SK-N-SH (cell line): ENCODE measurements at regions not wholly inside any gene's neighbourhood (a gene's known extent, or its start where the extent isn't known, plus 50 kb on each side); places are given as distances from the start of the nearest gene placed in this dataset.

Experiments used
- CTCF ChIP-seq: fragments of 200-600 bp; sonication (generic); IDR thresholded peaks from 2 replicates; pipeline ENCODE4 v1.6.1; 2017; ENCODE audit warnings: antibody characterized with exemption, mild to moderate bottlenecking, moderate library complexity
- EP300 ChIP-seq, 2 experiments: IDR thresholded peaks; 2 replicates each; pipeline versions ENCODE4 v1.4.0 to v1.6.1; 2012; ENCODE audit warnings: borderline replicate concordance in 1 of 2, low read depth in 1 of 2, low read length in 1 of 2
- EZH2phosphoT487 ChIP-seq: fragments of 200-600 bp; sonication (generic); IDR thresholded peaks from 2 replicates; pipeline ENCODE4 v1.6.1; 2017; ENCODE audit warnings: low read depth, mixed run types, mild to moderate bottlenecking, antibody characterized with exemption, moderate library complexity, borderline replicate concordance
- FOSL2 ChIP-seq: IDR thresholded peaks from 2 replicates; pipeline ENCODE4 v1.4.0; 2012; ENCODE audit warnings: low read depth, mild to moderate bottlenecking, moderate library complexity, borderline replicate concordance
- FOXJ3 ChIP-seq: sonication (generic); formaldehyde crosslinking; IDR thresholded peaks from 2 replicates; pipeline ENCODE4 v1.5.1; 2020; ENCODE audit warnings: mild to moderate bottlenecking, missing genetic modification reagents
- FOXM1 ChIP-seq: IDR thresholded peaks from 2 replicates; pipeline ENCODE4 v1.4.0; 2012; ENCODE audit warnings: low read depth, mild to moderate bottlenecking
- GABPA ChIP-seq: IDR thresholded peaks from 2 replicates; pipeline ENCODE4 v1.4.0; 2012; ENCODE audit warnings: low read depth, mild to moderate bottlenecking
- JUND ChIP-seq: IDR thresholded peaks from 2 replicates; pipeline ENCODE4 v1.4.0; 2012
- MEF2A ChIP-seq: IDR thresholded peaks from 2 replicates; pipeline ENCODE4 v1.4.0; 2012; ENCODE audit warnings: low read depth, borderline replicate concordance
- MXI1 ChIP-seq: IDR thresholded peaks from 2 replicates; pipeline ENCODE4 v1.6.1; 2012; ENCODE audit warnings: mild to moderate bottlenecking, low read depth, low read length, improper control_type of control experiment
- NRF1 ChIP-seq: IDR thresholded peaks from 2 replicates; pipeline ENCODE4 v1.6.1; 2012; ENCODE audit warnings: low read depth, mild to moderate bottlenecking, low read length
- RAD21 ChIP-seq: IDR thresholded peaks from 2 replicates; pipeline ENCODE4 v1.6.1; 2012; ENCODE audit warnings: mild to moderate bottlenecking, low read length
- TCF12 ChIP-seq: IDR thresholded peaks from 2 replicates; pipeline ENCODE4 v1.4.0; 2012
- TEAD4 ChIP-seq: IDR thresholded peaks from 2 replicates; pipeline ENCODE4 v1.4.0; 2012; ENCODE audit warnings: mild to moderate bottlenecking, borderline replicate concordance; ENCODE audit not compliant: insufficient read depth
- YY1 ChIP-seq: IDR thresholded peaks from 2 replicates; pipeline ENCODE4 v1.4.0; 2012; ENCODE audit warnings: low read depth, mild to moderate bottlenecking
- TF ChIP-seq, protein P1 (sequence below): IDR thresholded peaks from 2 replicates; pipeline ENCODE4 v1.6.1; 2012; ENCODE audit warnings: mild to moderate bottlenecking, low read depth, low read length, moderate library complexity
- TF ChIP-seq, protein P2 (sequence below): IDR thresholded peaks from 2 replicates; pipeline ENCODE4 v1.4.0; 2012; ENCODE audit warnings: low read depth
- TF ChIP-seq, protein P3 (sequence below): IDR thresholded peaks from 2 replicates; pipeline ENCODE4 v1.4.0; 2012; ENCODE audit warnings: low read depth, borderline replicate concordance

- TF ChIP-seq EP300 (IDR thresholded peaks at IDR 0.05; ENCODE audit: borderline replicate concordance in 1 of 2, low read depth in 1 of 2, low read length in 1 of 2) (peak in 1 of 2 experiments; percentile 94; a peak in 2 of 4 replicates), JUND (no peak), CTCF (no peak), TCF12 (0 out of 2 replicates have a peak, but pooled peaks have one; percentile 4), RAD21 (no peak; the same call in 1 of the 2 replicates), NRF1 (no peak), FOXM1 (no peak), FOSL2 (no peak), MXI1 (no peak), EZH2phosphoT487 (no peak), GABPA (no peak), TEAD4 (no peak), MEF2A (no peak), YY1 (no peak), FOXJ3 (peak; percentile 79; the same call in 1 of the 2 replicates)
- TF ChIP-seq, protein P1, sequence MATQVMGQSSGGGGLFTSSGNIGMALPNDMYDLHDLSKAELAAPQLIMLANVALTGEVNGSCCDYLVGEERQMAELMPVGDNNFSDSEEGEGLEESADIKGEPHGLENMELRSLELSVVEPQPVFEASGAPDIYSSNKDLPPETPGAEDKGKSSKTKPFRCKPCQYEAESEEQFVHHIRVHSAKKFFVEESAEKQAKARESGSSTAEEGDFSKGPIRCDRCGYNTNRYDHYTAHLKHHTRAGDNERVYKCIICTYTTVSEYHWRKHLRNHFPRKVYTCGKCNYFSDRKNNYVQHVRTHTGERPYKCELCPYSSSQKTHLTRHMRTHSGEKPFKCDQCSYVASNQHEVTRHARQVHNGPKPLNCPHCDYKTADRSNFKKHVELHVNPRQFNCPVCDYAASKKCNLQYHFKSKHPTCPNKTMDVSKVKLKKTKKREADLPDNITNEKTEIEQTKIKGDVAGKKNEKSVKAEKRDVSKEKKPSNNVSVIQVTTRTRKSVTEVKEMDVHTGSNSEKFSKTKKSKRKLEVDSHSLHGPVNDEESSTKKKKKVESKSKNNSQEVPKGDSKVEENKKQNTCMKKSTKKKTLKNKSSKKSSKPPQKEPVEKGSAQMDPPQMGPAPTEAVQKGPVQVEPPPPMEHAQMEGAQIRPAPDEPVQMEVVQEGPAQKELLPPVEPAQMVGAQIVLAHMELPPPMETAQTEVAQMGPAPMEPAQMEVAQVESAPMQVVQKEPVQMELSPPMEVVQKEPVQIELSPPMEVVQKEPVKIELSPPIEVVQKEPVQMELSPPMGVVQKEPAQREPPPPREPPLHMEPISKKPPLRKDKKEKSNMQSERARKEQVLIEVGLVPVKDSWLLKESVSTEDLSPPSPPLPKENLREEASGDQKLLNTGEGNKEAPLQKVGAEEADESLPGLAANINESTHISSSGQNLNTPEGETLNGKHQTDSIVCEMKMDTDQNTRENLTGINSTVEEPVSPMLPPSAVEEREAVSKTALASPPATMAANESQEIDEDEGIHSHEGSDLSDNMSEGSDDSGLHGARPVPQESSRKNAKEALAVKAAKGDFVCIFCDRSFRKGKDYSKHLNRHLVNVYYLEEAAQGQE, result no peak
- TF ChIP-seq, protein P2, sequence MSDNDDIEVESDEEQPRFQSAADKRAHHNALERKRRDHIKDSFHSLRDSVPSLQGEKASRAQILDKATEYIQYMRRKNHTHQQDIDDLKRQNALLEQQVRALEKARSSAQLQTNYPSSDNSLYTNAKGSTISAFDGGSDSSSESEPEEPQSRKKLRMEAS, result no peak
- TF ChIP-seq, protein P3, sequence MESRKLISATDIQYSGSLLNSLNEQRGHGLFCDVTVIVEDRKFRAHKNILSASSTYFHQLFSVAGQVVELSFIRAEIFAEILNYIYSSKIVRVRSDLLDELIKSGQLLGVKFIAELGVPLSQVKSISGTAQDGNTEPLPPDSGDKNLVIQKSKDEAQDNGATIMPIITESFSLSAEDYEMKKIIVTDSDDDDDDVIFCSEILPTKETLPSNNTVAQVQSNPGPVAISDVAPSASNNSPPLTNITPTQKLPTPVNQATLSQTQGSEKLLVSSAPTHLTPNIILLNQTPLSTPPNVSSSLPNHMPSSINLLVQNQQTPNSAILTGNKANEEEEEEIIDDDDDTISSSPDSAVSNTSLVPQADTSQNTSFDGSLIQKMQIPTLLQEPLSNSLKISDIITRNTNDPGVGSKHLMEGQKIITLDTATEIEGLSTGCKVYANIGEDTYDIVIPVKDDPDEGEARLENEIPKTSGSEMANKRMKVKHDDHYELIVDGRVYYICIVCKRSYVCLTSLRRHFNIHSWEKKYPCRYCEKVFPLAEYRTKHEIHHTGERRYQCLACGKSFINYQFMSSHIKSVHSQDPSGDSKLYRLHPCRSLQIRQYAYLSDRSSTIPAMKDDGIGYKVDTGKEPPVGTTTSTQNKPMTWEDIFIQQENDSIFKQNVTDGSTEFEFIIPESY, result no peak
These were observed 1005.8 kb downstream of the GATA3 start (continued) for GRCh38 chr10:9060314-9060713.
